Type B pancreatic cell (in vitro differentiated cells): ENCODE measurements at regions not wholly inside any gene's neighbourhood (a gene's known extent, or its start where the extent isn't known, plus 50 kb on each side); places are given as distances from the start of the nearest gene placed in this dataset.

Experiments used
- DNase-seq: peaks from one replicate; pipeline ENCODE4 v3.0.0; 2021; ENCODE audit warnings: mixed read lengths; ENCODE audit not compliant: unreplicated experiment; ENCODE audit errors: extremely low spot score
- H3K27ac Mint-ChIP-seq: 2 replicates; pipeline ENCODE4 v1.8.0; 2021; ENCODE audit warnings: mild to moderate bottlenecking, mixed read lengths
- H3K27me3 Mint-ChIP-seq: 2 replicates; pipeline ENCODE4 v1.8.0; 2021; ENCODE audit warnings: mixed read lengths
- H3K36me3 Mint-ChIP-seq: 2 replicates; pipeline ENCODE4 v1.8.0; 2021; ENCODE audit warnings: mixed read lengths
- H3K4me1 Mint-ChIP-seq: one replicate; pipeline ENCODE4 v1.8.0; 2021; ENCODE audit warnings: mixed read lengths; ENCODE audit not compliant: unreplicated experiment
- H3K4me3 Mint-ChIP-seq: 2 replicates; pipeline ENCODE4 v1.8.0; 2021; ENCODE audit warnings: mild to moderate bottlenecking, mixed read lengths
- H3K9me3 Mint-ChIP-seq: 2 replicates; pipeline ENCODE4 v1.8.0; 2021; ENCODE audit warnings: mixed read lengths
- TF ChIP-seq, protein P1 (sequence below): fragments of 200-600 bp; sonication (generic); conservative IDR thresholded peaks from 2 replicates; pipeline ENCODE4 v1.5.0; 2021; ENCODE audit warnings: antibody characterized with exemption, mild to moderate bottlenecking

DNA sequence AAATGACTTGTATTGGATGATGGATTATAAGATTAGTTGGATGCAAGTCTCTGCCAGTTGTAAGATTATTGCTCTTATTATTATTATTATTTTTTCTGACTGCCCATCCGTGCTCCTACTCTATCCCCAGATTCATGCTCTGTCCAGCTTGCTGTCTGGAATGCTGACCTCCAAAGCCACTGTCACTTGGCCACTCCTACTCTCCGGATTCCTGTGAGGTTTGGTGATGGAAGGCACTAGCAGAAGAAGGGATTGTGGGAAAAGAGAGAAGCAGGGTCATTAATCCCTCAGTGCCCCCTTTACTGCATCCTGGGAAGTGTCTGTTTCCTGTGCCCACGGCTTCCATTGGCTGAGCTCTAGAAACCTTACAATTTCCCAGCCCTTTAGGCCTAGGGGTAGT, 76.3 kb upstream of the IL12B start:
- Mint-ChIP-seq H3K36me3 (no peaks in the 10 kb centered on the region), H3K27me3 (peaks cover 11% of the 10 kb centered on the region), H3K4me1 (peaks cover 14% of the 10 kb centered on the region), H3K27ac (no peak overlapping the region), H3K9me3 (no peaks in the 10 kb centered on the region), H3K4me3 (no peak overlapping the region)
- TF ChIP-seq, protein P1, sequence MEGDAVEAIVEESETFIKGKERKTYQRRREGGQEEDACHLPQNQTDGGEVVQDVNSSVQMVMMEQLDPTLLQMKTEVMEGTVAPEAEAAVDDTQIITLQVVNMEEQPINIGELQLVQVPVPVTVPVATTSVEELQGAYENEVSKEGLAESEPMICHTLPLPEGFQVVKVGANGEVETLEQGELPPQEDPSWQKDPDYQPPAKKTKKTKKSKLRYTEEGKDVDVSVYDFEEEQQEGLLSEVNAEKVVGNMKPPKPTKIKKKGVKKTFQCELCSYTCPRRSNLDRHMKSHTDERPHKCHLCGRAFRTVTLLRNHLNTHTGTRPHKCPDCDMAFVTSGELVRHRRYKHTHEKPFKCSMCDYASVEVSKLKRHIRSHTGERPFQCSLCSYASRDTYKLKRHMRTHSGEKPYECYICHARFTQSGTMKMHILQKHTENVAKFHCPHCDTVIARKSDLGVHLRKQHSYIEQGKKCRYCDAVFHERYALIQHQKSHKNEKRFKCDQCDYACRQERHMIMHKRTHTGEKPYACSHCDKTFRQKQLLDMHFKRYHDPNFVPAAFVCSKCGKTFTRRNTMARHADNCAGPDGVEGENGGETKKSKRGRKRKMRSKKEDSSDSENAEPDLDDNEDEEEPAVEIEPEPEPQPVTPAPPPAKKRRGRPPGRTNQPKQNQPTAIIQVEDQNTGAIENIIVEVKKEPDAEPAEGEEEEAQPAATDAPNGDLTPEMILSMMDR, result no peak
- no peak for DNase-seq

DNA sequence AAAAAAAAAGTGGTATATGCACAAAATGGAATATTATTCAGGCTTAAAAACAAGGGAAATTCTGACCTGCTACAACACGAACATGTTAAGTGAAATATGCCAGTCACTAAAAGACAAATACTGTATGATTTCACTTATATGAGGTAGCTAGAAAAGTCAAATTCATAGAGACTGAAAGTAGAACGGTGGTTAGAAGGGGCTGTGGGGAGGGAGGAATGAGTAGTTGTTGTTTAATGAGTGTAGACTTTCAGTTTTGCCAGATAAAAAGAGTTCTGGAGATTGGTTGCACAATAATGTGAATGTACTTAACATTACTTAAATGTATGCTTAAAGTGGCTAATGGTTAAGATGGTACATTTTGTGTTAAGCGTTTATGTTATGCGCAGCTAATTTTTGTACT, 79.5 kb upstream of the IL12B start:
- TF ChIP-seq, protein P1, result no peak
- Mint-ChIP-seq H3K27me3 (no peaks in the 10 kb centered on the region), H3K4me1 (peaks cover 4% of the 10 kb centered on the region), H3K27ac (no peak overlapping the region), H3K4me3 (no peak overlapping the region), H3K9me3 (no peaks in the 10 kb centered on the region), H3K36me3 (no peaks in the 10 kb centered on the region)
- no peak for DNase-seq

DNA sequence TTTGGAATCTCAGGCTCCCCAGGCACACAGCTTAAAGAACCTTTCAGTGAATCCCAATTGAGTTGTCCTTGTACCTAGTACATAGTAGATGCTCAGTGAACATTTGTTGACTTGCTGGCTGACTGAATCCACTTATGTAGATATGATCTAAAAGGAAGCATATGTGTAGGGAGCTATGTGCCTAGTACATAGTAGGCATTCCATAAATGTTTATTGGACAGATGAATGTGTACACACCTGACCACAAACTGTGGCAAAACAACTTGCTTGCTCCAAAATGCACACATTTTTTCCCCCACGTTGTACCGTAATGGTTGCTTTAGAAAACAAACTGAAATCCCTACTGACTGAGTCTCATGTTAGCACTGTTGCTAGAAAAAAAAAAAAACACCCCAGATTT, 80.2 kb upstream of the IL12B start:
- Mint-ChIP-seq H3K36me3 (no peaks in the 10 kb centered on the region), H3K4me1 (no peaks in the 10 kb centered on the region), H3K27me3 (no peaks in the 10 kb centered on the region), H3K27ac (no peak overlapping the region), H3K4me3 (no peak overlapping the region), H3K9me3 (no peaks in the 10 kb centered on the region)
- DNase-seq, result no peak
- TF ChIP-seq, protein P1, result no peak

DNA sequence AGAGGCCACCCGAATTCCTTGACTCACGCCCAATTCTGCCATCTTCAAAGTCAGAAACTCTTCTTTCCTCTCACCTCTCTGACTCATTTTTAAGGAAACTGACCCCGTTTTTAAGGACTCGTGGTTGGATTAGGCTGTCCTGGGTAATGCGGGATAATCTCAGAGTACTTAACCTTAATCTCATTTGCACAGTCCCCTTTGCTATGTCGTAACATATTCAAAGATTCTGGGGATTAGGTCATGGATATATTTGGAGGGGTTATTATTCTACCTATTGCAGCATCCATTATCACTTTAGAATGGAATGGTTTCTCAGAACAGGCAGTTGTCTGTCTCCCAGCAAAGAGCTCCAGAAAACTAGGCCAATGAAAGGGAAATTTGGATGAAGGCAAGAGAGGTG, 80.8 kb upstream of the IL12B start:
- TF ChIP-seq, protein P1, result no peak
- no peaks in the 10 kb centered on the region for H3K36me3 Mint-ChIP-seq
- DNase-seq, result no peak
- no peak overlapping the region for H3K4me3 Mint-ChIP-seq
- no peak overlapping the region for H3K27ac Mint-ChIP-seq
- H3K27me3 Mint-ChIP-seq, result no peaks in the 10 kb centered on the region
- H3K4me1 Mint-ChIP-seq, result no peaks in the 10 kb centered on the region
- H3K9me3 Mint-ChIP-seq, result no peaks in the 10 kb centered on the region

DNA sequence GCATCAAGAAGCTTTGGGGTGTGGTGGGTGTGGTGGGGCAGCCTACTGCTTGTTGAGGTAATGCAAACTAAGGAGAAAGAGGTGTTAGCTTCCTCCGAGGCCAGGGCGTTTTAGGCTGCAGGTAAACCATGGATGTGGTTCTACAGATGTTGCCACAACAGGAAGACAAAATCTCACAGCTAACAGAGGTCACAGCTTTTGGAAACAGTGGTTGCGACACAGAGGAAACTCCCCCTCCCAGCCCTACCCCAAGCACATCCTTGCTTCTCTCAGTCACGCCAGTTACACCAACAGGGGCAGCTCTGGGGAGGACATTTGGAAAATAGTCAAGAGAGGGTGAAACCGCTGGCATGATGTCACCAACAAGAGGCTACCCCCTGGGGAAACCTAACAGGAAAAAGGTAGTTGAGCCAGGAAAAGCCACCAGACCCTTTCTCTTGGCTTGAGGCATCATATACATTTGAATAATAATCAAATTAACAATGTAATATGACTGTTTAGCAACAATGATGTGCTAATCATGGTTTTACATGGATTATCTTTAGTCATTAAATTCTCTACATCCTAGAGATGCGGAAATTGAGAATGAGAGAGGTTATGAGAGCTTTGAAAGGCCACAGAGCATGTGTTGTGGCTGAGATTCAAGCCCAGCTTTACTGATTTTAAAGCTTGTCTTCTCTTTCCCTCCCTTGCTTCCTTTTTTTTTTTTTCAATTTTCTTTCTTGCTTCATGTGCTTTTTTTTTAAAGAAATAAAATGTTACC, 82.2 kb upstream of the IL12B start:
- DNase-seq, result no peak
- TF ChIP-seq, protein P1, result no peak
- no peak overlapping the region for H3K27ac Mint-ChIP-seq
- H3K9me3 Mint-ChIP-seq, result no peaks in the 10 kb centered on the region
- no peaks in the 10 kb centered on the region for H3K36me3 Mint-ChIP-seq
- no peaks in the 10 kb centered on the region for H3K27me3 Mint-ChIP-seq
- no peaks in the 10 kb centered on the region for H3K4me1 Mint-ChIP-seq
- no peak overlapping the region for H3K4me3 Mint-ChIP-seq

DNA sequence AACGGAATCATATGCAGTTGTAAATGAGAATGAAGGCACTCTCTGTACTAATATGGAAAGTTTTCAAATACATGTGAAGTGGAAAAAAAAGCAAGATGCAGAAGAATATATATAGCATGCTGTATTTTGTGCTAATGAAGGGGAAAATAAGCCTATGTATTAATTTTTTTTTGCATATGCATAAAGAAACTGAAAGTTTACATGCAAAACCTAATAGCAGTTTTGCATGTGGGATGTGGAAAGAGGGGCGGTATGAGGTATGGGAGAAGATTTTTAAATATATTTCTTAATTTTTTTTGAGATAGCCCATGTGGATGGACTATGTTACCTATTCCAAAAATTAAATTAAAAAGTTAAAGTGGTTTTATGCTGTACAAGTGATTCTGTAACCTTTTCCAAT, 83.7 kb upstream of the IL12B start:
- no peaks in the 10 kb centered on the region for H3K4me1 Mint-ChIP-seq
- no peaks in the 10 kb centered on the region for H3K27me3 Mint-ChIP-seq
- no peak for DNase-seq
- no peaks in the 10 kb centered on the region for H3K36me3 Mint-ChIP-seq
- TF ChIP-seq, protein P1, result no peak
- no peaks in the 10 kb centered on the region for H3K9me3 Mint-ChIP-seq
- no peak overlapping the region for H3K27ac Mint-ChIP-seq
- no peak overlapping the region for H3K4me3 Mint-ChIP-seq
